HFFc6 (cell line): ENCODE measurements at regions not wholly inside any gene's neighbourhood (a gene's known extent, or its start where the extent isn't known, plus 50 kb on each side); places are given as distances from the start of the nearest gene placed in this dataset.
"Not testable (repeated sequence)": the region's sequence is repeated elsewhere in the genome, so short reads cannot be mapped to it uniquely, and the experiment has no call there.

Experiments used
- DNase-seq: peaks from one replicate; pipeline ENCODE4 v3.0.0-alpha.2; 2018
- H3K27ac Mint-ChIP-seq: 2 replicates; pipeline ENCODE4 v1.8.0; 2020; ENCODE audit warnings: mild to moderate bottlenecking, mixed read lengths
- H3K27me3 Mint-ChIP-seq: 2 replicates; pipeline ENCODE4 v1.8.0; 2021; ENCODE audit warnings: mild to moderate bottlenecking, moderate library complexity, mixed read lengths; ENCODE audit not compliant: insufficient read depth
- H3K36me3 Mint-ChIP-seq: 2 replicates; pipeline ENCODE4 v1.8.0; 2021; ENCODE audit warnings: low read depth, mixed read lengths
- H3K4me1 Mint-ChIP-seq: 2 replicates; pipeline ENCODE4 v1.8.0; 2020; ENCODE audit warnings: low read depth, mixed read lengths
- H3K4me3 Mint-ChIP-seq: 2 replicates; pipeline ENCODE4 v1.8.0; 2020; ENCODE audit warnings: mild to moderate bottlenecking, moderate library complexity, mixed read lengths
- H3K9me3 Mint-ChIP-seq: 2 replicates; pipeline ENCODE4 v1.8.0; 2020; ENCODE audit warnings: mild to moderate bottlenecking, mixed read lengths
- CTCF ChIP-seq: fragments of 200-600 bp; sonication (generic); IDR thresholded peaks from 2 replicates; pipeline ENCODE4 v1.5.0; 2021; ENCODE audit warnings: antibody characterized with exemption, mild to moderate bottlenecking

GRCh38 chr17:71502443-71502842 is 618.4 kb upstream of the SOX9 start:
- H3K4me1 Mint-ChIP-seq, result peaks cover 63% of the 10 kb centered on the region
- no peaks in the 10 kb centered on the region; the same call in 1 of the 2 replicates for H3K27me3 Mint-ChIP-seq
- no peak overlapping the region for H3K27ac Mint-ChIP-seq
- no peak overlapping the region; the same call in 1 of the 2 replicates for H3K4me3 Mint-ChIP-seq
- no peak for TF ChIP-seq CTCF
- peak; percentile 39 for DNase-seq
- H3K9me3 Mint-ChIP-seq, result no peaks in the 10 kb centered on the region
- no peaks in the 10 kb centered on the region for H3K36me3 Mint-ChIP-seq

- H3K4me1 Mint-ChIP-seq, result peaks cover 63% of the 10 kb centered on the region
- no peak overlapping the region for H3K4me3 Mint-ChIP-seq
- no peak for TF ChIP-seq CTCF
- H3K36me3 Mint-ChIP-seq, result no peaks in the 10 kb centered on the region
- H3K9me3 Mint-ChIP-seq, result no peaks in the 10 kb centered on the region
- no peak for DNase-seq
- H3K27ac Mint-ChIP-seq, result no peak overlapping the region
- no peaks in the 10 kb centered on the region; the same call in 1 of the 2 replicates for H3K27me3 Mint-ChIP-seq
Measured at GRCh38 chr17:71503710-71504465, 616.9 kb upstream of the SOX9 start.

GRCh38 chr17:71505200-71505599 is 615.6 kb upstream of the SOX9 start:
- peaks cover 63% of the 10 kb centered on the region for H3K4me1 Mint-ChIP-seq
- H3K36me3 Mint-ChIP-seq, result no peaks in the 10 kb centered on the region
- peak overlapping the region; percentile 31; the same call in 1 of the 2 replicates for H3K4me3 Mint-ChIP-seq
- no peaks in the 10 kb centered on the region; the same call in 1 of the 2 replicates for H3K27me3 Mint-ChIP-seq
- no peaks in the 10 kb centered on the region for H3K9me3 Mint-ChIP-seq
- peak; percentile 74 for DNase-seq
- H3K27ac Mint-ChIP-seq, result peak overlapping the region; percentile 27
- TF ChIP-seq CTCF, result no peak

GRCh38 chr17:71505981-71506380 is 614.8 kb upstream of the SOX9 start:
- Mint-ChIP-seq H3K4me3 (no peak overlapping the region), H3K27me3 (no peaks in the 10 kb centered on the region; the same call in 1 of the 2 replicates), H3K36me3 (no peaks in the 10 kb centered on the region), H3K4me1 (peaks cover 57% of the 10 kb centered on the region), H3K27ac (no peak overlapping the region), H3K9me3 (no peaks in the 10 kb centered on the region)
- no peak for TF ChIP-seq CTCF
- no peak for DNase-seq

- Mint-ChIP-seq H3K27ac (no peak overlapping the region), H3K4me3 (no peak overlapping the region; the same call in 1 of the 2 replicates), H3K36me3 (no peaks in the 10 kb centered on the region), H3K27me3 (no peaks in the 10 kb centered on the region; the same call in 1 of the 2 replicates), H3K4me1 (peaks cover 9% of the 10 kb centered on the region), H3K9me3 (no peaks in the 10 kb centered on the region)
- DNase-seq, result no peak
- TF ChIP-seq CTCF, result no peak
Measured at GRCh38 chr17:71511266-71511995, 609.4 kb upstream of the SOX9 start.

GRCh38 chr17:71513725-71514124 is 607.1 kb upstream of the SOX9 start:
- not testable (repeated sequence) for DNase-seq, H3K4me3 Mint-ChIP-seq, H3K36me3 Mint-ChIP-seq, H3K9me3 Mint-ChIP-seq, H3K27ac Mint-ChIP-seq, H3K27me3 Mint-ChIP-seq, H3K4me1 Mint-ChIP-seq
